ENCODE measurements at regions not wholly inside any gene's neighbourhood (a gene's known extent, or its start where the extent isn't known, plus 50 kb on each side); places are given as distances from the start of the nearest gene placed in this dataset.

DNA sequence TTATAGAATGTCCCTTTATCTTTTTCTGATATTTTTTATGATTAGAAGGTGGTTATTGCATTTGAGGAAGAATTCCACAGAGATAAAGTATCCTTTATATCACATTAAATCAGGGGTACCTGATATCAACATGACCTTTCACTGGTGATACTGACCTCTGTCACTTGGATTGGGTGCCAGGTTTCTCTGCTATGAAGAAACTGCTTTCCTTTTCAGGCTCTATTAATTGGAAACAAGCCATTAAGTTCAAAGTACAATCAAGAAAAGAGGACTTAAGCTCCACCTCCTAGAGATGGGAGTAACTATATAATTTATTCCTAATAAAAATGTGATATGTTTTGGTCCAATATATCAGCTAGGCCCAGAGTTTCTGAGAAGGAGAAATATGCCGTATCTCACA lies 514.6 kb upstream of the TYRP1 start:
- no peak for DNase-seq

DNA sequence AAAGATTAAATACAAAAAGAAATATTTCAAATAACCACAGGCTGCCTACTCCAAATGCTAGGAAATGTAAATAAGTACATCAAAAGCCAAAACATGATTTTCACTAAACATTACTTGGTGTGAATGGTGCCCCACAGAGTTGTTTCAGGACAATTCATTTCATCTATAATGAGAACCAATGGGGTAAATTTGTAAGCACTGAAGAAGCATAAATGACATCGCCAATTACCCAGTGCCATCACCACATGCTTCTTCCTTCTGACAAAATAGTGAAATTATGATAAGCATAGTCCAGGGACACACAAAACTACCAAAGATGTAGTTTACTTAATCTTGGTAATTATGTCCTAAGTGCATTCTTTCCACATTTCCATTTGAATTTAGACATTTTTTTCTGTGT lies 510.4 kb upstream of the TYRP1 start:
- DNase-seq, result no peak

DNA sequence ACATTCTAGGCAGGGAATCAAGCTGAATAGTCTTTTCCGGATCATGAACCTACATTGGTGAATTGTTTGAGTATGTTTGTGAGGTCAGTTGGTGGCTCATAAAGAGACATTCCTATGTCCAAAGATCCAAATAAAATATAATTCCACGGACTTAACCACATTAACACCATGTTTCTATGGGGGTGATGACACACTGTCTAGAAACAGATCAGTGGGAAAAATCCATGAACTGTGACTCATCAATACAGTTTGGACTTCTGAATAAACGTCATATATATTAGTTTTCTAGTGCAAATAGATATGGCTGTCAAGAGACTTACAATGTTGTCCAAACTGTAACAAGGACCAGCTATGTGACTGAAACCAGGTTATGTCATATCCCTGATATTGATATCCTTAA lies 509.9 kb upstream of the TYRP1 start:
- no peak for DNase-seq

DNA sequence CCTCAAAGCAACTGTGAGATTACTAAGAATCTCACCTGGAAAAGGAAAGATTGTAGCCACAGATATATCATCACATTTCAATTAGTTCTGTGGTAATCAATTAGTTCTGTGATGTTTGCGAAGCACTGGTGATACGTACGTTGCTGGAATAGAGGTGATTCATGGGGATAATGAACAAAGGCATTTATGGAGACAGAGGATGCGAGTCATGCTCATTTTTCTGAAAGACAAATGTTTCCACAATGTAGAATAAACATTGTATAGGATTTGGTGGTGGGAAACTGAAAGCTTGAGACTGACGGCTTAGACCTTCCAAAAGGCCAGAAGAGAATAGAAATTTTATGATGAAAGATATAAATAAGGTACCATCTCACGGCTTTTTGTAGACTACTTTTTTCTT lies 507.3 kb upstream of the TYRP1 start:
- DNase-seq, result no peak

DNA sequence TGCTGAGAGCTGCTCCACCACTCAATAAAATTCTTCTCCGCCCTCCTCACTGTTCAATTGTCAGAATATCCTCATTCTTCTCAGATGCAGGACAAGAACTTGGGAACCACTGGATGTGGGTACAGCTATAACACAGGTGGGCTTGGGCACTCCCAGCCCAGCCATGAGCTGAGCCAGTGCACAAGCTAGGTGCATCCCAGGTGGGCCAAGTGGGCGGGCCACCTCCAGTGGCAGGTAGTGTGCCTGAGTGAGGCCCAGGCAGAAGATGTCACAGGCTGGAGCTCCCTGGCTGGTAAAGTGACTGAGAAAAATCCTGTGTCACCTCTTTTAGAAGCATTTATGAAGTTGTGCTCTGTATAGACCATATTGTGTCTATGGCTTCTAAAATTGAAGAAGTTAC lies 501.6 kb upstream of the TYRP1 start:
- DNase-seq, result no peak

DNA sequence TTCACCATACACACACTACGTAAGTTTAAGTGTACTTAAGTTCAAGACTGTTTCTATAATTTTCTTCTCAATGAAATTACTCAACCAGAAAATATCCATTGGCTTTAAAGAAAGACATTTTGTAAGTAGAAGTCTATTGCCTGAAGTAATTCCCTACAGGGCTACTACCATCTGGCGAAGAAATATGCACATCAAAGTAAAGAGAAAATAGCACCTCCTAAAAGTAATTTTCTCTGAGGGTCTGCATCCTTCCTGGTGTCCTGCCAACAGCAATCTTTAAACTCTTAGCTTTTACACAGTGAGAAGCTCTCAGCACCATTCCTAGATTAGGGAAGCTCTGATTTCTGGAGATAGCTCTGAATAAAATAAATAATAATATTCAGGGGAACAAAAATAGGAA lies 498.5 kb upstream of the TYRP1 start:
- DNase-seq, result no peak

DNA sequence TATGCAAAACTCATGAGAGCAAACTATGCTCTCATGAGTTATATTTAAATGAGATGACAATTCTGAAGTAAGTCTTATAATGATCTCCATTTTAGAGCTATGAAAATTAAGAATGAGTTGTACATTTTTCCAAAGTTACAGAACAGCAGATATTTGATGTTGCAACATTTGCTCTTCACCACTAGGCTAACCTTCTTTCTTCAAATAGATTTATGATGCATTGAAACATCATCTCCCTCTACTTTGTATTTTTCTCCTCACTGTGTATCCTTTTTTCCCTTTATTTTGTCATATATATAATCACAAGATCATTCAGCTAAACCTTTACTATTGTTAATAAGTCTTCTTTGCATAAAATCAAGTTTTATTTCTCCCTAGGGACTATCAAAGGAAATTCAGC lies 497.7 kb upstream of the TYRP1 start:
- DNase-seq, result no peak

DNA sequence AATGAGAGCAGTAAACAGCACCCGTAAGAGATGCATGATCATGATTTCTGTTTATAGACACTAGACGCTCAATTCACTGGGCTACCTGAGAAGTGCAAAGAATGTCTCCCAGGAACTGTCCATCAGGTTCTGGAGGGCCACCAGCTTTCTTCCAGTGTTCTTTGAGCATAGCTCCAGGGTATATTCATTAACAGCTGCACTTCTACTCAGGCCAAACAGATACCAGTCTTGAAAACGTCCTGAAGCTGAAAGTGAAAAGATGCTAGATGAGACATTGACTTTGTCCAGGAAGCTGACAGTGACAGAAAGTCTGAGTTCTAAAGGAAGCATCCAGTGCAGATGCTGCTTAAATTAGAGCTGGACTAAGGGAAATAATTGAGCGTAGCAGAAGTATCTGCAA lies 488.7 kb upstream of the TYRP1 start:
- DNase-seq, result no peak

DNA sequence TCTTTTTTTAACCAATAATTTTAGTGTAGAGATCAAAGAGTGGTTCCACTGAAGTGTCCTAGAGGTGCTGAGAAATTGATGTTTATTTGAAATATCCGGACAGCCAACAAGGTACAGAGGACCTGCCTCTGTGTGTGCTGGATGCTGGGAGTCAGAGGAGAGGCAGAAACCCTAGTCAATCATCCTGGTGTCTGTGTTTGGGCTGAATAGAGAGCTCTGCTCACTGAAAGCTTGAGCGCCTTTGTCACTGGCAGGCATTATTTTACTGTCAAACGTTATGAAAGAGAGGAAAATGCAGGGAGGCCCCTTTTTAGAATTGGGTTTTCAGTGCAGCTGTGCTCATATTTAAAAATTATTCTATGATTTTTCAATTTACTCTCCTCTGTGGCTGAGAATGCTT lies 480.3 kb upstream of the TYRP1 start:
- DNase-seq, result no peak

DNA sequence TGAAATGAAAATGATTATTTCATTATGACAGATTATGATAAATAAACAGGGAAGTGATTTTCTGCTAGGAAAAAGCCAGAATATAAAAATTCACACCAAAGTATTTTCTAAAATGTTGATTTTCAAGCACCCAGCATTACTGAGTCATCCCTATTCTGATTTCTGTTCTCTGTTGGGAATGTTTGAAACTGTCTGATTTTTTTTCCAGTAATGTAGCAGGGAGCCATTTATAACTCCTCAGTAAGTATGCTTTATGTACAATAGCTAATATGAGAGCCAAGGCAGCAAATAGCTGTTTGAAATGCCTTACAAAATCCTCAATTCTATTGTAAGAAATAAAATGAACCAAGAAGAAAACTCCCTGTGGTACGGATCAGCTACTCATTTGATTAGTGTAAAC lies 471.7 kb upstream of the TYRP1 start:
- DNase-seq, result no peak

DNA sequence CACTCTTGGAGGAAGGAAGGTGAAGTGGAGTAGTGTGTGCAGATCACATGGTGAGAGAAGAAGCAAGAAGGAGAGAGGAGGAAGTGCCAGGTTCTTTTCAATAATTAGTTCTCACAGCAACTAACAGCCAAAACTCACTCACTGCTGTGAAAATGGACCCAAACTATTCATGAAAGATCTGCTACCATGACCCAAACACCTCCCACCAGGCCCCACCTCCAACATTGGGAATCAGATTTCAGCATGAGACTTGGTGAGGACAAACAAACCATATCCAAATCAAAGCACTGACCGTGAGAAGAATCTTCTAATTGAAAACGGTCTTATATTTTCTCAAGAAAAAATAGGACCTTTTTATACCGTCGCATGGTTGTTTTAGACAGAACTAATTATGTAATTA lies 468.7 kb upstream of the TYRP1 start:
- no peak for DNase-seq

DNA sequence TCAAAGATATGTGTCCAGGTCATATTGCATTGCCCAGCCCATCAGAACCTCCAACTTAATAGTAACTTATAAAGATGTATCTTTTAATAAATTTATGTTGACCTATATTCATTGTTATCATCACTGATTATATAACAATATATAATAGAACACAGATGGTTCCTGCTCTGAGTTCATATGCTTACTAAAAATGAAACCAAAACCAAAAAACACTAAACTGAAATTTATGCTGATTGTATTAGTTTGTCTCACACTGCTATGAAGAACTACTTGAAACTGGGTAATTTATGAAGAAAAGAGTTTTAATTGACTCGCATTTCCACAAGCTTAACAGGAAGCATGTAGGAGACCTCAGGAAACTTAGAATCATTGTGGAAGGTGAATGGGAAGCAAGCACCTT lies 462.5 kb upstream of the TYRP1 start:
- no peak for DNase-seq

DNA sequence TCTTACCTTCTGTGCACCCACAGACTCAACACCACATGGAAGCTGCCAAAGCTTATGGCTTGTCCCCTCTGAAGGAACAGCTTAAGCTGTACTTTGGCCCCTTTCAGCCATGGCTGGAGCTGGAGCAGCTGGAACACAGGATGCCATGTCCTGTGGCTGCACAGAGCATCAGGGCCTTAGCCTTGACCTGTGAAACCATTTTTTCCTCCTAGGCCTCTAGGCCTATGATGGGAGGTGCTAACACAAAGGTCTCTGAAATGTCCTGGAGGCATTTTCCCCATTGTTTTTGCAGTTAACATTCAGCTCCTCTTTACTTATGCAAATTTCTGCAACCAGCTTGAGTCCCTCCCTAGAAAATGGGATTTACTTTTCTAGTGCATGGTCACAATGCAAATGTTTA lies 461.4 kb upstream of the TYRP1 start:
- DNase-seq, result no peak

DNA sequence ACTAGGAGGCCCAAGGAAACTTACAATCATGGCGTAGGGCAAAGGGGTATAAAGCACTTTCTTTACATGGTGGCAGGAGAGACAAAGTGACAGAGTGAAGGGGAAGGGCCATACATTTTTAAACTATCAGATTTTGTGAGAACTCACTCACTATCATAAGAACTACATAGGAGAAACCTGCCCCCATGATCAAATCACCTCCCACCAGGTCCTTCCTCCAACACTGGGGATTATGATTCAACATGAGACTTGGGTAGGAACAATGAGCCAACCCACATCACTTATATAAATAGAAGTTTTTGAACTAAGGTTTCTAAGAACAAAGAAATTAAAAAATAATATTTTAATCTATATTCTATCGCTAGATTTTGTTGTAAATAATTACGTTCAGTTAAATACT lies 460.3 kb upstream of the TYRP1 start:
- no peak for DNase-seq

DNA sequence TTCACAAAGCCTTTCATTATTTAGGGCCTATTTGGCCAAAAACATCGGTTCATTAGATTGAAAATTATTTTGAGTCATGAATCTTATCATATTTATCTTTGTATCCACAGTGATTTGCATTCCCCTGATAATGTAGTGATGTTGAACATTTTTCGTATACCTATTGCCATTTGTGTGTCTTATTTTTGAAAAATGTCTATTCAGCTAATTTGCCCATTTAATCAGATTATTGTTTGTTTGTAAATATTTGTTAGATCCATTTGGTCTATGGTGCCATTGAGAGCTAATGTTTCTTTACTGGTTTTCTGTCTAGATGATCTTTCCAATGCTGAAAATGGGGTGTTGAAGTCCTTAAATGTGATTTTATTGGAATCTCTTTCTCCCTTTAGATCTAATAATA lies 439.2 kb upstream of the TYRP1 start:
- no peak for DNase-seq

DNA sequence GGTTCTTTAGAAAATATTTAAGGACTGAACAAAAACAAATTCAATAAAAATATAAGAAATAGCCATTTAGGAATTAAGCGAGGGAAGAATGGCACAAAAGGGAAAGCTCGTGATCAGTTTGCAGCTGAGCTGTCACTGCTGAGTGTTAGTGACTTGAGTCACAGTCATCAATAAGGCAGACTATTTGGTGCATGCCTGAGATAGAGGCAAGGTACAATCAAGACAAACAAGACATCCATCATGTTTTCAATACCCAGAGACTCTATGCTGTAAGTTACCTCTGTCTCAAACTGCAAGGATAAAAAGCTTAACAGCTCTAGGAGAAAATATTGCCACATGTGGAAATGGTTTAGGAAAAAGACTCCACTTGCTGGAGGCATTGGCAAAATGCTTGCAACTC lies 426.4 kb upstream of the TYRP1 start:
- no peak for DNase-seq

DNA sequence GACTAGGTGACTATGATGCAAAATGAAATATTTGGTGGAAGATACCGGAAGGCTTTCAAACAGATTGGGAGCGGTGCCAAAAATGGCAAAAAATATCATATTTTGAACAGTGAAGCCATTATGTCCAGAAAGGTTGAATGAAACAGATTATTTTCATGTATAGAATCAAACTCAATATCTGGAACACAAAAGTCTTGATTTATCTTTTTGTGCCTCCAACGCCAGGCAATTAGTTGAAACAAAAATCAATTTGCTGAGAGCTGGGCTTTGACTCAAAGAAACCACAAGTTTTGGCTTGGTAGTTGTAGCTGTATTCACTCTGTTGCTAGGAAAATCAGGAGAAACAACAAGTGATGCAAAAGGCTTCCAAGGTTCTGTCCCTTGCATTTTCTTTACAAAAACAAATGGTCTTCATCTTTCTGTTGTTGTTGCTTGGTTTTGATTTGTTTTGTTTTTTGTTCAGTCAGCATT lies 421.7 kb upstream of the TYRP1 start:
- no peak for DNase-seq

DNA sequence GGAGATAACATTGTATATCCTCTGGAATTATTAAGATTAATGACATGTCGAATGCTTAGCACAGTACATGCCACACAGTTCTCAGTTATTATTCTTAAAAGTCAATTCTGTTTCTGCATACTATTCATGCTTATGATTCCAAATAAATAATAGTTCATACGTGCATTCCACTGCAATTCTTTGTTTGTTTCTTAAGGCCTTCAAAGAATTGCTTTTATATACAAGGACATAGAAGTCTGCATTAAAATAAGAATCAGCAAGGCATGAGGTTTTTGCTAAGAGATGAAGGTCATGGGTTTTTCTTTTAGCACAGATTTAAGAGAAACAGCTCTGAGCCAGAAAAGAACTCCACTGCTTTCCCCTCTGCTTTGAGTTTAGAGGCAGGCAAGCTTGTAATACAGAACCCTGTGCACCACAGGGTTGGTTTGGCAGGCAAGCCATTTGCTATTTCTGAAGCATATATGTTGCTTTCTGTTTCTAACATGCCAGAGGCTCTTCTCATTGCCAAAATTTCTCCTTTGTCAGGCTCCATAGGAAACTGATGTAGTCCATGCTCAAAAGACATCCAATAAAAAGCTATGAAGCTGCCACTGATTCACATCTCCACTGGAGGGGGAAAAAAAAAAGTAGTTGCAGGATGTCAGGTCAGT lies 420.6 kb upstream of the TYRP1 start:
- no peak for DNase-seq

DNA sequence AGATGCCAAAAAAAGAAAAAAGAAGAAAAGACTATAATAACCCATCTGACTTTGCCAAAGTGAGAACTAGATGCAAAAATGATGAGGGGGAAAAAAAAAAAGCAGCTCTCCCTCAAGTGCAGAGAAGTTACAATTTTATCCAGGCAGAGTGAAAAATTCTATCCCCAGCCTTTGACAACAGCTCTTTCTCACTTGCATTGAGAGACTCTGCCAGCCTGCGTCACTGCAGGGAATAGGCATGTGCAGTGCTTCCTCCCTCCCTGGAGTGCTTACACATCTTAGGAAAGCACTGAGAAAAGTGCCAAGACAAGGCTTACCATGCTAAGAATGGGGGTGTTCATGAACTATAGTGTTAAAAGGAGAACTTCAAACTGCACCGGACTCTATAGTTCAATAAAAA lies 418.6 kb upstream of the TYRP1 start:
- DNase-seq, result no peak

DNA sequence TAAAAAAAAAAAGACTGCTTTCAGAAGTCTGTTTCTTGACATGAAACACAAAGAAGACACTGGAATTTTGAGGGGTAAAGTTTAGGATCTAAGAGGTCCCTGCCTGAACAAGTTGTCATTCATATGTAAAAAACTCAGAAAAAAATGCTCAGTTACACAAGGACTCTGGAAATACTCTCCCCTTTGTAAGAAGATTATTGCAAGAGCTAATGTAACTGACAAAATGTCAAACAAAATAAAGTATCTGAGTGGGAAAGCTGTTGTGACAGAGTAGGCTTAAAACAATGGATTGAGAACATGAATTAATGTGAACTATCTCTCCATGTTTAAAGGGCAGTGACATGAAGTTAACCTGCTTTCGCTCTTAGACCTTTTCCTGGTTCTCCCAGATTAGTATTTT lies 416.7 kb upstream of the TYRP1 start:
- DNase-seq, result no peak

DNA sequence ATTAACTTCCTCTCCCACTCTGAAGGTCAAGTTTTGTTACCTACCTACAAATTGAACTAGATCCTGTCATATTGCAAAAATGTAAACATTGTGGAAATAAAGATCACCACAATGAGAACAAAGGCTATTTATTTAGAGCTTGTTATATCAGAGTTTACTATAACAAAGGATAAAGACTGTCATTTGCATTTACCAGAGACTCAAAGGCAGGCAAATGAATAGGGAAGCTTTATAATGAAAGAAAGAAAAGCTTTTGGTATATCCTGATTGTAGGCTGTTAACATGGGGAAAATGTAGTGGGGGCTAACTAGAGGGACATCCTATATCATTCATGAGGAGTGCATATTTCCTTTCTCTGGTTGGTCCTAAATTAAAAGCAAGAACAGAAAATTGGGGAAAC lies 403.5 kb upstream of the TYRP1 start:
- DNase-seq, result no peak

DNA sequence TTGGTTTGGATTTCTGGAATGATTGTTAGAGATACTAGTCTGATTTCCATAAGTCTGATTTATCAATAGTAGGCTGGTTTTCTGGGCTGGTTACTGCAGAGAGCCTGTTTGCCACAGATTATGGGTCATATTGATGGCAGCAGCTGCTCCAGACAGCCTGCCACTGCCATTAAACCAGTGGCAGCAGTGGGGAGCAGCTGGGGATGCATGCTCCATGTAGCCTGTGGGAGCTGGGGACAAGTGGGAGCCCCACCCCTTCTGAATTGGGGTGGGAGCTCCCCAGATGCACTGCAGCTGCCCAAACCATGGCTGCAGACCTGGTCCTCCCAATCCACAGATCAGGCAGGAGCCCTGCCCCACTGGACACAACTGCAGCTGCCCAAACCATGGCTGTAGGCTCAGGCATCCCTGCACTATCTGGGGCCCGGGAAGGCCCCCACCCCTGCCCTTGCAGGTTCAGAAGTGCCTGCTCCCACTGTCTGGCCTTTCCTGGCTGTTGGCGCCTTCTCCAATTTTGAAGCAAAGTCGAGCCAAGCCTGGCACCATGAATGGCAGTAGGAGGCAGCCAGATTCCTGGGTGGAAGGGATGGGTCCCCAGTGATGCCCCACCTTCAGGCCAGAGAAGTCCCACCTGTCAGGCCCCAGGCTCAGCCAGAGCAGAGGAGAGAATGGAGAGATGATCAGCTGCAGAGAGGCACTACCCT lies 402.9 kb upstream of the TYRP1 start:
- DNase-seq, result no peak

DNA sequence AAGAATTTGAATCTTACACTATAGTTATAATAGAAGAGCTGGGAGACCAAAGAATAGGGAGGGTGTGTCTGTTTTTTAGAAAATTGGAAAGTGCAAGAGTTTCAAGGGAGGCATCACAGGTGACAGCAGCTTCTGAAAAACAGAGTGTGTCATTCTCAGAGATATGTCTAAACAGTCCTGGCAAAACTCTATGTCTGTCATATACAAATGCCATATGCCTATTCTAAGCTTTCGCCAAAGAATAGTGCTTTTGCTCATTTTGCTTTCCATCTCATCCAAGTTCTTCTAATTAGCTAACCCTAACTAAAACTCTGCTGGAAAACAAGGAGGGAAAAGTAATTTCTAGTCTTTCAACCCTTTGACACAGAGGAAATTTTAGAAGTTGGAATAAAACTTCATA lies 388.0 kb upstream of the TYRP1 start:
- no peak for DNase-seq

DNA sequence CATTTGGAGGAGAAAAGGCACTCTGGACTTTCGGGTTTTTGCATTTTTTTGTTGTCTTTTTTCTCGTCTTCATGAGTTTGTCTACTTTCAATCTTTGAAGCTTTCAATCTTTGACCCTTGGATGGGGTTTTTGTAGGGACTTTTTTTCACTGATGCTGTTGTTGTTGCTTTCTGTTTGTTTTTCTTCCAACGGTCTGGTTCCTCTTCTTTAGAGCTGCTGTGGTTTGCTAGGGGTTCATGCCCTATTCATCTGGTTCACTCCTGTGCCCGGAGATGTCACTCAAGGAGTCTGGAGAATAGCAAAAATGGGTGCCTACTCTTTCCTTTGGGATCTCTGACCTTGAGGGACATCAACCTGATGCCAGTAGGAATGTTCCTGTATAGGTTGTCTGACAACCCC lies 378.6 kb upstream of the TYRP1 start:
- DNase-seq, result no peak
